A549 (cell line): ENCODE measurements at regions not wholly inside any gene's neighbourhood (a gene's known extent, or its start where the extent isn't known, plus 50 kb on each side); places are given as distances from the start of the nearest gene placed in this dataset.

Experiments
- ATAC-seq, 2 experiments: fragments of 200-7000 bp in 1 of 2; fragments of >200 bp in 1 of 2; cut with Nextera tagmentation in 1 of 2; cut with Tn5 transposase in 1 of 2; 3 replicates each; pipeline versions ENCODE4 v1.8.0 to v1.9.1; 2018 to 2020; ENCODE audit warnings: mild to moderate bottlenecking in 1 of 2, moderate library complexity in 1 of 2
- CTCF ChIA-PET: fragments of 300-600 bp; sonication (Branson Sonifier 250); formaldehyde crosslinking; extraction: SDS; loops from one replicate; lab custom pipeline; 2021; ENCODE audit warnings: antibody characterized with exemption, inconsistent platforms; lab: Yijun Ruan, JAX
- POLR2A ChIA-PET: fragments of 350-600 bp; formaldehyde crosslinking; extraction: SDS; loops from one replicate; lab custom pipeline; 2021; ENCODE audit warnings: antibody characterized with exemption, inconsistent platforms; lab: Yijun Ruan, JAX
- DNase-seq, 2 experiments: peaks; one replicate each; pipeline versions ENCODE4 v3.0.0 to v3.0.0-alpha.2; 2011 to 2016; ENCODE audit warnings: low read depth in 1 of 2, low spot score in 1 of 2
- FAIRE-seq: peaks from 2 replicates; lab custom pipeline; 2011; peaks lifted over from hg19 to GRCh38; lab: Jason Lieb, UNC
- H3K27ac ChIP-seq, 2 experiments: fragments of >200 bp; sonication (Bioruptor Twin); formaldehyde crosslinking; 3 replicates each; pipeline ENCODE4 v1.5.1; 2016 to 2017
- H3K4me1 ChIP-seq: fragments of >200 bp; sonication (Bioruptor Twin); formaldehyde crosslinking; 3 replicates; pipeline ENCODE4 v1.6.1; 2016
- H3K4me2 ChIP-seq: fragments of >200 bp; sonication (Bioruptor Twin); formaldehyde crosslinking; 3 replicates; pipeline ENCODE4 v1.6.1; 2016
- H3K4me3 ChIP-seq: fragments of >200 bp; sonication (Bioruptor Twin); formaldehyde crosslinking; 3 replicates; pipeline ENCODE4 v1.5.1; 2016
- H3K9me3 ChIP-seq: fragments of >200 bp; sonication (Bioruptor Twin); formaldehyde crosslinking; 3 replicates; pipeline ENCODE4 v1.6.1; 2016
- CBX2 ChIP-seq: fragments of 200-600 bp; sonication (generic); IDR thresholded peaks from 2 replicates; pipeline ENCODE4 v1.6.1; 2016; ENCODE audit warnings: low read depth, mild to moderate bottlenecking, borderline replicate concordance
- EHMT2 ChIP-seq: fragments of 200-600 bp; sonication (generic); IDR thresholded peaks from 2 replicates; pipeline ENCODE4 v1.6.1; 2016; ENCODE audit warnings: antibody characterized with exemption, low read depth, mild to moderate bottlenecking, moderate library complexity
- FOSB ChIP-seq: fragments of 250-450 bp; sonication (Bioruptor Pico); IDR thresholded peaks from 2 replicates; pipeline ENCODE4 v1.5.0; 2020; ENCODE audit warnings: mild to moderate bottlenecking, moderate library complexity
- GATA3 ChIP-seq: IDR thresholded peaks from 2 replicates; pipeline ENCODE4 v1.6.1; 2012; ENCODE audit warnings: borderline replicate concordance
- HDAC2 ChIP-seq: fragments of 200-600 bp; sonication (generic); IDR thresholded peaks from 2 replicates; pipeline ENCODE4 v1.6.1; 2016
- HEYL ChIP-seq: fragments of 250-450 bp; sonication (Bioruptor Pico); IDR thresholded peaks from 2 replicates; pipeline ENCODE4 v1.8.0; 2021; ENCODE audit warnings: mild to moderate bottlenecking, moderate library complexity
- KDM5A ChIP-seq: fragments of 200-600 bp; sonication (generic); IDR thresholded peaks from 2 replicates; pipeline ENCODE4 v1.6.1; 2016; ENCODE audit warnings: antibody characterized with exemption, mild to moderate bottlenecking
- MAFK ChIP-seq: fragments of 450-650 bp; IDR thresholded peaks from 2 replicates; pipeline ENCODE4 v1.6.1; 2014; ENCODE audit not compliant: partially characterized antibody
- NFE2L2 ChIP-seq: fragments of 150-350 bp; conservative IDR thresholded peaks from 2 replicates; pipeline ENCODE4 v1.6.1; 2014; ENCODE audit warnings: low read length
- NPAS2 ChIP-seq: fragments of 250-450 bp; sonication (Bioruptor Pico); IDR thresholded peaks from 2 replicates; pipeline ENCODE4 v1.8.0; 2022; ENCODE audit warnings: mild to moderate bottlenecking, moderate library complexity, borderline replicate concordance
- POLR2AphosphoS2 ChIP-seq: conservative IDR thresholded peaks from 2 replicates; pipeline ENCODE4 v1.6.1; 2012; ENCODE audit warnings: low read length, improper control_type of control experiment, inconsistent platforms
- RAD21 ChIP-seq, 2 experiments: fragments of >200 bp in 1 of 2; sonication (Bioruptor Twin) in 1 of 2; formaldehyde crosslinking in 1 of 2; IDR thresholded peaks in 1 of 2; conservative IDR thresholded peaks in 1 of 2; 2 replicates in 1 of 2; 3 replicates in 1 of 2; pipeline ENCODE4 v1.6.1; 2012 to 2018; ENCODE audit warnings: inconsistent platforms in 1 of 2
- RARB ChIP-seq: fragments of 250-450 bp; sonication (Bioruptor Pico); IDR thresholded peaks from 2 replicates; pipeline ENCODE4 v1.8.0; 2021; ENCODE audit warnings: mild to moderate bottlenecking, moderate library complexity
- RCOR1 ChIP-seq: fragments of 150-350 bp; IDR thresholded peaks from 2 replicates; pipeline ENCODE4 v1.6.1; 2014; ENCODE audit warnings: antibody characterized with exemption, low read length, low read depth
- RFX5 ChIP-seq: fragments of 450-650 bp; IDR thresholded peaks from 2 replicates; pipeline ENCODE4 v1.7.1; 2014; ENCODE audit warnings: antibody characterized with exemption, mild to moderate bottlenecking, moderate library complexity
- TP53 ChIP-seq: fragments of 250-450 bp; sonication (Bioruptor Pico); IDR thresholded peaks from 2 replicates; pipeline ENCODE4 v1.5.0; 2021; ENCODE audit warnings: mild to moderate bottlenecking, moderate library complexity
- ZFP36 ChIP-seq: fragments of 450-650 bp; IDR thresholded peaks from 2 replicates; pipeline ENCODE4 v1.6.1; 2014; ENCODE audit warnings: borderline replicate concordance; ENCODE audit not compliant: partially characterized antibody
- ZSCAN20 ChIP-seq: fragments of 250-450 bp; sonication (Bioruptor Pico); IDR thresholded peaks from 2 replicates; pipeline ENCODE4 v1.8.0; 2022; ENCODE audit warnings: mild to moderate bottlenecking, moderate library complexity
- WGBS: methylation state at CpG from one replicate; pipeline ENCODE4 v1.1.6; 2017; ENCODE audit errors: missing lambda C conversion rate; 5-methylcytosine and 5-hydroxymethylcytosine counted together
- TF ChIP-seq, protein P1 (sequence below): fragments of 150-350 bp; IDR thresholded peaks from 2 replicates; pipeline ENCODE4 v1.6.1; 2014; ENCODE audit warnings: low read depth, mild to moderate bottlenecking, low read length
- TF ChIP-seq, protein P2 (sequence below): fragments of >200 bp; sonication (Bioruptor Twin); formaldehyde crosslinking; IDR thresholded peaks from 3 replicates; pipeline ENCODE4 v1.6.1; 2016
- TF ChIP-seq, protein P3 (sequence below): fragments of >200 bp; sonication (Bioruptor Twin); formaldehyde crosslinking; IDR thresholded peaks from 2 replicates; pipeline ENCODE4 v1.6.1; 2016
- TF ChIP-seq, protein P4 (sequence below): IDR thresholded peaks from 2 replicates; pipeline ENCODE4 v1.6.1; 2012; ENCODE audit warnings: low read depth, borderline replicate concordance

DNA sequence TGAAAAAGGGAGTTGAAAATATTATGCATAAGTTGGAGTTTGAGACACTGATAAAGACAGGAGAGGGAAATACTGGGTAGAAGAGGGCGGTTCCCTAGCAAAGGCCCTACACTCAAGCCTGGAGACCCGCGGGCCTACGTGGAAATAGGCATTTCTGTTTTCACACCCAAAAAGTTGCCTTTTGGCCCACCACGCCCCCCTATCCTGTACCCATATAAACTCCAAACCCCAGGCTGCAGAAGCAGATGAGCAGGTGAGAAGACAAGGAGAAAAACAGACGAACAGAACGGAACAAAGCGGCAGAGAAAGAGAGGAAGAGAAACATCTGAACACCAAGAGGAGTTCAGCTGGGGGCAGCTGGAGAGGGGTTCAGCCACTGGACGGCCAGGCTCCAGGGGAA, 177.9 kb downstream of the GALC start:
- ATAC-seq: no peak
- DNase-seq: no peak
- Histone ChIP-seq H3K4me3 (no peak overlapping the region), H3K27ac (no peak overlapping the region), H3K4me2 (no peak overlapping the region), H3K4me1 (no peaks in the 10 kb centered on the region), H3K9me3 (no peaks in the 10 kb centered on the region)
- FAIRE-seq: no peak
- POLR2A ChIA-PET: no interaction called here
- CTCF ChIA-PET: interaction anchor here (2.1 kb wide), 1 partner anchor 10 kb away, joined by 6 read pairs; no protein-coding TSS in a partner anchor
- no peak for TF ChIP-seq RAD21 (conservative IDR thresholded peaks at IDR 0.05 in 1 of 2, IDR thresholded peaks at IDR 0.05 in 1 of 2)
- TF ChIP-seq, protein P1, sequence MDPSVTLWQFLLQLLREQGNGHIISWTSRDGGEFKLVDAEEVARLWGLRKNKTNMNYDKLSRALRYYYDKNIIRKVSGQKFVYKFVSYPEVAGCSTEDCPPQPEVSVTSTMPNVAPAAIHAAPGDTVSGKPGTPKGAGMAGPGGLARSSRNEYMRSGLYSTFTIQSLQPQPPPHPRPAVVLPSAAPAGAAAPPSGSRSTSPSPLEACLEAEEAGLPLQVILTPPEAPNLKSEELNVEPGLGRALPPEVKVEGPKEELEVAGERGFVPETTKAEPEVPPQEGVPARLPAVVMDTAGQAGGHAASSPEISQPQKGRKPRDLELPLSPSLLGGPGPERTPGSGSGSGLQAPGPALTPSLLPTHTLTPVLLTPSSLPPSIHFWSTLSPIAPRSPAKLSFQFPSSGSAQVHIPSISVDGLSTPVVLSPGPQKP: no peak
- no peak for TF ChIP-seq RFX5
- no peak for TF ChIP-seq TP53
- TF ChIP-seq, protein P2, sequence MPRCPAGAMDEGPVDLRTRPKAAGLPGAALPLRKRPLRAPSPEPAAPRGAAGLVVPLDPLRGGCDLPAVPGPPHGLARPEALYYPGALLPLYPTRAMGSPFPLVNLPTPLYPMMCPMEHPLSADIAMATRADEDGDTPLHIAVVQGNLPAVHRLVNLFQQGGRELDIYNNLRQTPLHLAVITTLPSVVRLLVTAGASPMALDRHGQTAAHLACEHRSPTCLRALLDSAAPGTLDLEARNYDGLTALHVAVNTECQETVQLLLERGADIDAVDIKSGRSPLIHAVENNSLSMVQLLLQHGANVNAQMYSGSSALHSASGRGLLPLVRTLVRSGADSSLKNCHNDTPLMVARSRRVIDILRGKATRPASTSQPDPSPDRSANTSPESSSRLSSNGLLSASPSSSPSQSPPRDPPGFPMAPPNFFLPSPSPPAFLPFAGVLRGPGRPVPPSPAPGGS: no peak
- no peak for TF ChIP-seq EHMT2
- TF ChIP-seq NFE2L2: no peak
- no peak for TF ChIP-seq GATA3
- no peak for TF ChIP-seq MAFK
- TF ChIP-seq CBX2: no peak
- TF ChIP-seq FOSB: no peak
- no peak for TF ChIP-seq ZFP36
- no peak for TF ChIP-seq RARB (CRISPR knock-in tag)
- TF ChIP-seq, protein P3, sequence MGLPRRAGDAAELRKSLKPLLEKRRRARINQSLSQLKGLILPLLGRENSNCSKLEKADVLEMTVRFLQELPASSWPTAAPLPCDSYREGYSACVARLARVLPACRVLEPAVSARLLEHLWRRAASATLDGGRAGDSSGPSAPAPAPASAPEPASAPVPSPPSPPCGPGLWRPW: no peak
- WGBS: 16% methylated on average over 9 of the region's 9 CpGs

DNA sequence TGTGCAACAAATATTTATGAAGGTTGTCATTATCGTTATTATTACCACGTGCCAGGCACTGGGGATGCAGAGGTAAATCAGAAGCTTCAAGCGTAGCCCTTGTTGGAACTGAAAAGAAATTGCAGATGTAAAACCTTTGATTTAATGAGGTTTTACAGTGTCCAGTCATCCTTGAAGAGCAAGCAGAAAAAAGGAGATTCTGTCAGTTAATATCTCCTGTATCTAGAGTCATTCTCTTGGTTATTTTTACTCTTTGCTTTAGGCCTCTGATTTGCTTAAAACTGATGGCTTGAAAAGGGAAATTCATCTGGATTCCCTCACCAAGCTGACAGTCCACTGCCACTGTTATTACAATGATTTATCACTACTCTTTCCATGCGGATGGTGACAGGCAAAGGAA, 179.3 kb downstream of the GALC start:
- no peaks in the 10 kb centered on the region for H3K4me1 ChIP-seq
- TF ChIP-seq, protein P4, sequence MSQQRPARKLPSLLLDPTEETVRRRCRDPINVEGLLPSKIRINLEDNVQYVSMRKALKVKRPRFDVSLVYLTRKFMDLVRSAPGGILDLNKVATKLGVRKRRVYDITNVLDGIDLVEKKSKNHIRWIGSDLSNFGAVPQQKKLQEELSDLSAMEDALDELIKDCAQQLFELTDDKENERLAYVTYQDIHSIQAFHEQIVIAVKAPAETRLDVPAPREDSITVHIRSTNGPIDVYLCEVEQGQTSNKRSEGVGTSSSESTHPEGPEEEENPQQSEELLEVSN: no peak
- TF ChIP-seq POLR2AphosphoS2 (no peak), HEYL (CRISPR knock-in tag) (no peak), ZSCAN20 (CRISPR knock-in tag) (no peak), NFE2L2 (no peak), HDAC2 (no peak), FOSB (no peak), NPAS2 (CRISPR knock-in tag) (no peak), TP53 (no peak), EHMT2 (no peak), RCOR1 (no peak), KDM5A (no peak)
- TF ChIP-seq, protein P3: no peak
- ChIA-PET POLR2A (no interaction called here), CTCF (interaction anchor here (0.8 to 1.8 kb wide), 3 partner anchors 8 to 651 kb away, joined by 3 to 5 read pairs (median 4); no protein-coding TSS in a partner anchor)
- no peak overlapping the region for H3K4me2 ChIP-seq
- no peaks in the 10 kb centered on the region for H3K9me3 ChIP-seq
- FAIRE-seq (no peak), ATAC-seq (no peak), DNase-seq (no peak)
- WGBS: 15% methylated on average over 4 of the region's 4 CpGs
- no peak overlapping the region for H3K4me3 ChIP-seq
- H3K27ac ChIP-seq: no peak overlapping the region
